Heart right ventricle (tissue), 16 donors: ENCODE measurements at regions not wholly inside any gene's neighbourhood (a gene's known extent, or its start where the extent isn't known, plus 50 kb on each side); places are given as distances from the start of the nearest gene placed in this dataset.

ENCODE experiments used
- ATAC-seq, 8 donors: fragments of 200-7000 bp; cut with Tn5 transposase; one replicate each; pipeline ENCODE4 v1.9.1; 2020; ENCODE audit warnings: mild to moderate bottlenecking in 8 of 8, moderate library complexity in 8 of 8, moderate number of reproducible peaks in 1 of 8
- DNase-seq, 2 donors: peaks; one replicate each; pipeline ENCODE4 v3.0.0-alpha.2; 2020
- H3K27ac ChIP-seq, 10 donors: fragments of 200-600 bp; sonication (generic) in 2 of 10; one replicate each; pipeline versions ENCODE4 v1.5.0 to v1.8.0; 2020 to 2022; ENCODE audit warnings: mild to moderate bottlenecking in 3 of 10
- H3K27me3 ChIP-seq, 7 donors: fragments of 200-600 bp; one replicate each; pipeline ENCODE4 v1.8.0; 2021 to 2022; ENCODE audit warnings: mild to moderate bottlenecking in 2 of 7
- H3K36me3 ChIP-seq, 9 donors: fragments of 200-600 bp; sonication (generic) in 1 of 9; one replicate each; pipeline versions ENCODE4 v1.5.0 to v1.8.0; 2020 to 2022; ENCODE audit warnings: mild to moderate bottlenecking in 2 of 9
- H3K4me1 ChIP-seq, 9 donors: fragments of 200-600 bp; sonication (generic) in 1 of 9; one replicate each; pipeline versions ENCODE4 v1.5.0 to v1.8.0; 2020 to 2022; ENCODE audit warnings: mild to moderate bottlenecking in 4 of 9
- H3K4me3 ChIP-seq, 10 donors: fragments of 200-600 bp; sonication (generic) in 2 of 10; one replicate each; pipeline versions ENCODE4 v1.5.0 to v1.8.0; 2020 to 2022; ENCODE audit warnings: mild to moderate bottlenecking in 7 of 10, moderate library complexity in 2 of 10
- H3K9me3 ChIP-seq, 11 donors: fragments of 200-600 bp in 10 of 11; sonication (generic) in 2 of 11; one replicate each; pipeline versions ENCODE4 v1.5.0 to v1.8.0; 2013 to 2022; ENCODE audit warnings: mild to moderate bottlenecking in 2 of 11, control low read depth in 1 of 11, moderate library complexity in 1 of 11
- WGBS, 2 donors: extraction: QIAGEN DNeasy Blood & Tissue Kit; methylation state at CpG; one replicate each; pipeline ENCODE4 v1.1.7; 2013; ENCODE audit warnings: inconsistent platforms in 1 of 2; 5-methylcytosine and 5-hydroxymethylcytosine counted together
- intact Hi-C, 10 donors: fragments of 100-400 bp; cut with DNase I; formaldehyde crosslinking; loops; one replicate each; pipeline versions ENCODE4 v1.11.1 to v1.14.2; 2022
- TF ChIP-seq, protein P1 (sequence below), 9 donors: fragments of 200-600 bp; sonication (generic) in 2 of 9; IDR thresholded peaks; one replicate each; pipeline versions ENCODE4 v1.5.0 to v1.8.0; 2021 to 2022; ENCODE audit warnings: antibody characterized with exemption in 9 of 9, mild to moderate bottlenecking in 5 of 9, moderate library complexity in 1 of 9
- donor health status: Arrhythmogenic right ventricular cardiomyopathy.
- donor health status: ischemic (EF 13 %, LVEDD 7.1; RV severe dilation, severe dysfunction).
- donor health status: healthy with polysubstance abuse.
- donor health status: DM: no; HTN: yes; CAD: no.
- donor health status: DM: no; HTN: no; CAD: no.
- donor health status: ischemic (EF 25% LVEDD 6.9; RV normal size, moderate dysfunction).
- donor health status: ischemic (EF 25% LVEDD 5.7; RV mildly dilated, moderate dysfunction).
- donor health status: healthy.
- donor health status: DM: yes; HTN: yes; CAD: no.
- donor health status: Ischemic cardiomyopathy.
- donor health status: ischemic (EF 35%, LVEDD 5.7; RV mildly dilated, moderate dysfunction).
- donor health status: nonischemic (EF 11% LVEDD 7.7; RV severe dilation, severe dysfunction).
- donor health status: DM: yes; HTN: yes; CAD: no.
- donor health status: PGD.
- donor health status: ischemic (EF 29% LVEDD 5.4; RV normal size, mild dysfunction).
- donor health status: nonischemic (EF 23%, LVEDD 6.1; RV moderate dilation, normal function).

DNA sequence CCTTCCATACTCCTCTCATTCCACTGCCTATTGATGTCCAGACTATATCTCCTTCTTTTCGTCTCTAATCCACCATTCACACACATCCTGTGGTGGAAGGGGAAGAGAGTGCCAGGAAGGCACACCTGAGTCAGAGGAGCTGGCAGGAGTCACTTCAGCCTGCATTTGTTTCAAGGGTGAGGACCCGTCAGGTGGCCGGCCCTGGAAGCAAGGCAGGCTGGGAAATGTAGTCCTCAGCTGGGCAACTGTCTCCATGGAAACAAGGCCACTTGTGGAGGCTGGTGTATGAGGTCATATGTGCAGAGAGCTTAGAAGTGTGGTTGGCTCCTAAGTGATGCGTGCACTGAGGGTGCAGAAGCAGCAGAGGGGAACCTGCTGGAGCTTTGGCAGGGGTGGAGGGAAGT, 278.4 kb downstream of the NSG2 start:
- no peaks in the 10 kb centered on the region for H3K36me3 ChIP-seq
- TF ChIP-seq, protein P1, sequence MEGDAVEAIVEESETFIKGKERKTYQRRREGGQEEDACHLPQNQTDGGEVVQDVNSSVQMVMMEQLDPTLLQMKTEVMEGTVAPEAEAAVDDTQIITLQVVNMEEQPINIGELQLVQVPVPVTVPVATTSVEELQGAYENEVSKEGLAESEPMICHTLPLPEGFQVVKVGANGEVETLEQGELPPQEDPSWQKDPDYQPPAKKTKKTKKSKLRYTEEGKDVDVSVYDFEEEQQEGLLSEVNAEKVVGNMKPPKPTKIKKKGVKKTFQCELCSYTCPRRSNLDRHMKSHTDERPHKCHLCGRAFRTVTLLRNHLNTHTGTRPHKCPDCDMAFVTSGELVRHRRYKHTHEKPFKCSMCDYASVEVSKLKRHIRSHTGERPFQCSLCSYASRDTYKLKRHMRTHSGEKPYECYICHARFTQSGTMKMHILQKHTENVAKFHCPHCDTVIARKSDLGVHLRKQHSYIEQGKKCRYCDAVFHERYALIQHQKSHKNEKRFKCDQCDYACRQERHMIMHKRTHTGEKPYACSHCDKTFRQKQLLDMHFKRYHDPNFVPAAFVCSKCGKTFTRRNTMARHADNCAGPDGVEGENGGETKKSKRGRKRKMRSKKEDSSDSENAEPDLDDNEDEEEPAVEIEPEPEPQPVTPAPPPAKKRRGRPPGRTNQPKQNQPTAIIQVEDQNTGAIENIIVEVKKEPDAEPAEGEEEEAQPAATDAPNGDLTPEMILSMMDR (IDR thresholded peaks at IDR 0.05): no peak
- no peak for DNase-seq
- WGBS, 2 donors: 8 to 10% methylated on average over 4 of the region's 4 CpGs
- H3K9me3 ChIP-seq: no peaks in the 10 kb centered on the region
- peaks cover 0 to 78% (median 36%) of the 10 kb centered on the region in 7 donors for H3K27me3 ChIP-seq
- no peaks in the 10 kb centered on the region for H3K4me1 ChIP-seq
- peak in 1 of 8 donors; percentile 68 for ATAC-seq
- H3K4me3 ChIP-seq: no peak overlapping the region
- intact Hi-C loops: loop anchor here in 1 of 10 donors (10.0 kb wide), 1 partner anchor 611 kb away; no protein-coding TSS in a partner anchor
- H3K27ac ChIP-seq: no peak overlapping the region

DNA sequence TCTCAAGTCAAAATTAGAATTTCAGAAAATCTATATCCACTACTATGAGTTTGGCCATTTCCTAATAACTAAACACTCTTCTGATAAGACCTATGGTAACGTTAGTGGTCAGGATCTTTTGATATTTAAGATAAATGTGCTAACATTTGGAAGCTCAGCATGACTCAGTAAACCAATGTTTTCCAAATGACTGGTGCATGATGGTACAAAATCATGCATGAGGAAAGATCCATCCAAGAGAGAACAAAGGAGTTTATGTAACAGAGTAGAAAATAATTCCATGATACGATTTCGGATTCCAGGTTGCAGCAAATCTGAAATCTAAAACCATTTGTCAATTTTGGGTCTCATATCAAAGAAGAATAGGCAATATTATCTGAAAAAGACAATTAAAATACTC, 279.2 kb downstream of the NSG2 start:
- H3K9me3 ChIP-seq: no peaks in the 10 kb centered on the region
- H3K4me1 ChIP-seq: no peaks in the 10 kb centered on the region
- no peak overlapping the region for H3K4me3 ChIP-seq
- no peak overlapping the region for H3K27ac ChIP-seq
- WGBS, 2 donors: 51 to 59% methylated on average over 3 of the region's 3 CpGs
- TF ChIP-seq, protein P1 (IDR thresholded peaks at IDR 0.05): no peak
- DNase-seq (no peak), ATAC-seq (no peak)
- intact Hi-C loops: loop anchor here in 5 of 10 donors (5.0 to 10.0 kb wide), 4 partner anchors 93 to 610 kb away; no protein-coding TSS in a partner anchor
- peaks cover 0 to 73% (median 31%) of the 10 kb centered on the region in 7 donors for H3K27me3 ChIP-seq
- no peaks in the 10 kb centered on the region for H3K36me3 ChIP-seq

DNA sequence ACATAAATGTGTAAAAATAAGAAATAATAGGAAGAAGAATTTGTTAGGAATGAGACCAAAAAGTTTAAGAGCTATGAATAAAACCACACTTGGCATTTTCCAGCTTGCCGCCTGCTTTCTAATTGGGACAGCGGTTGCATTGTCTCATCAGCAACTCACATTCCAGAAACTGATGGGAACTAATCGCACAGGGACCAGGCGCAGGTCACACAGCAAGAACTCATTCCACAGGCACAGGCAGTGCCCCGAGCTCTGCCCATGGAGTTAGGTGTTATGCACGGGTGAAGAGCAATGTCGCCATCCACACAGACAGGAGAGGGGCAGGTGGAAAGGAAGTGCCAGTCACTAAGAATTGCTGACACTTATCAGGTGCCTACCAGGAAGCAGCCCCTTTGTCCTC, 279.9 kb downstream of the NSG2 start:
- DNase-seq: no peak
- TF ChIP-seq, protein P1 (IDR thresholded peaks at IDR 0.05): no peak
- WGBS, 2 donors: 65 to 77% methylated on average over 7 of the region's 7 CpGs
- no peaks in the 10 kb centered on the region for H3K36me3 ChIP-seq
- H3K9me3 ChIP-seq: no peaks in the 10 kb centered on the region
- intact Hi-C loops: loop anchor here in 5 of 10 donors (5.0 to 10.0 kb wide), 4 partner anchors 92 to 609 kb away; no protein-coding TSS in a partner anchor
- no peak for ATAC-seq
- H3K4me3 ChIP-seq: no peak overlapping the region
- peaks cover 0 to 73% (median 27%) of the 10 kb centered on the region in 7 donors for H3K27me3 ChIP-seq
- H3K4me1 ChIP-seq: no peaks in the 10 kb centered on the region
- H3K27ac ChIP-seq: no peak overlapping the region

DNA sequence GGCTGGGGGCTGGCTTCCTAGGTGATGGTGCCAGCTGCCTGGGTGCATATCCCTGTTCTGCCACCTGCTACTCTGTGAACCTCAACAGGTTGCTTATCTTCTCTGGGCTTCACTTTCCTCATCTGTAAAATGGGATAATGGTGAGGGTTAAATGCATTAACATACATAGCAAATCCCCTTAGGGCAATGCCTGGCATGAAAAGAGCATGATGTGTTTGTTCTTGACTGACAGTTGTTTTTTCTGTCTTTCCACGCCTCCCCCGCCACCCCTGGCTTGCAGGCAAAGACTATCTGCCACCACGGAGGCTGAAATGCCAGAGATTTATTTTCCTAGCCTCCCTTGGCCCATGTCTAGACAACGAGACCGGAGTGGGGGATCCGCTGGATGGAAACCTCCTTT, 280.5 kb downstream of the NSG2 start:
- Histone ChIP-seq H3K9me3 (no peaks in the 10 kb centered on the region), H3K36me3 (no peaks in the 10 kb centered on the region), H3K4me1 (no peaks in the 10 kb centered on the region), H3K4me3 (no peak overlapping the region), H3K27ac (no peak overlapping the region), H3K27me3 (peaks cover 0 to 77% (median 27%) of the 10 kb centered on the region in 7 donors)
- 45 to 49% methylated on average over 6 of the region's 6 CpGs for WGBS, 2 donors
- DNase-seq (no peak), ATAC-seq (no peak)
- TF ChIP-seq, protein P1 (IDR thresholded peaks at IDR 0.05): no peak
- intact Hi-C loops: loop anchor here in 5 of 10 donors (5.0 to 10.0 kb wide), 4 partner anchors 91 to 609 kb away; no protein-coding TSS in a partner anchor
